ENCODE measurements at regions not wholly inside any gene's neighbourhood (a gene's known extent, or its start where the extent isn't known, plus 50 kb on each side); places are given as distances from the start of the nearest gene placed in this dataset.
A peak's percentile ranks its signal among the peaks of the same experiment; 100 is the strongest.

- no peak for DNase-seq
These were observed 271.9 kb downstream of the GPM6A start for GRCh38 chr4:175540151-175540550.

GRCh38 chr4:175540732-175541131, 271.3 kb downstream of the GPM6A start:
- DNase-seq = no peak

GRCh38 chr4:175542786-175543185, 269.3 kb downstream of the GPM6A start:
- DNase-seq = peak; percentile 28

- DNase-seq = no peak
These were observed 252.9 kb downstream of the GPM6A start for GRCh38 chr4:175559126-175559525.

GRCh38 chr4:175559526-175559925, 252.5 kb downstream of the GPM6A start:
- no peak for DNase-seq

- peak; percentile 7 for DNase-seq
These were observed 251.5 kb downstream of the GPM6A start for GRCh38 chr4:175560604-175561003.

- no peak for DNase-seq
These were observed 250.4 kb downstream of the GPM6A start for GRCh38 chr4:175561696-175562095.

GRCh38 chr4:175562111-175562510, 250.0 kb downstream of the GPM6A start:
- no peak for DNase-seq

GRCh38 chr4:175562542-175562941, 249.5 kb downstream of the GPM6A start:
- DNase-seq = no peak
